ENCODE measurements at regions not wholly inside any gene's neighbourhood (a gene's known extent, or its start where the extent isn't known, plus 50 kb on each side); places are given as distances from the start of the nearest gene placed in this dataset.

DNA sequence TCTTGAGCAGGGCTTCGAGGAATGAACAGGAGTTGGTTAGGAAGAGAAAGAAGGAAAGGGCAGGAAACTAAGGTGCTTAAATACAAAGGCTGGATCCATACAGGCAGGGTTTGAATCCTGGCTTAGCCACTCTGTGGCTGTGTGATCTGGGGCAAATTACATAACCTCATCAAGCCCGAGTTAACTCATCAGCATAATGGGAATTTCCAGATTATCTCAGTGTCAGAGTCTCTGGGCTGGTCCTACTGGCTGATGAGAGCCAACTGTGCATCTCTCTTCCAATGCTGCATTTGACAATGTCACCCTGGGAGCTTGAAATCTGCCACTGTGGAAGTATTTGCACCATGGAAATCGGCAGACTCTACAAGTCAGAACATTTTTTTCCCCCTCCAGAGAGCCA, 83.8 kb upstream of the SLC6A6 start:
- no peak for DNase-seq

GRCh38 chr3:14319654-14320182, 82.7 kb upstream of the SLC6A6 start:
- DNase-seq, result peak; percentile 67

- no peak for DNase-seq
Measured at GRCh38 chr3:14320219-14320618, 82.2 kb upstream of the SLC6A6 start.

DNA sequence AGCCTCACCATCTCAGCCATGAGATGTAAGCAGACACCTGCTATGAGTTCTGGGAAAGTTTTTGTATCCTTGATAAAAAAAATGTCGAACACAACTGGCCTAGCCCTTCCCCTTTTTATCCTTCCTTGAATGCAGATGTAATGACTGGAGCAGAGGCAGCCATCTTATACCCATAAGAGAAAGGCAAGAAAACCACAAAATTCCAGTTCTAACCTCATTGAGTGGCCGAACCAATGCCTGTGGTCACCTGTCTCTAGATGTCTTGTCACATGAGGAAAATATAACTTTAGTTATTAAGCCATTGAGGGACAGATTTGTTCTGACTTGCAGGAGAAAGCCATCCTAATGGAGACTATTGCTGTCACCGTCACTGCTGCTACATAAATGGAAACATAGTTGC, 80.4 kb upstream of the SLC6A6 start:
- no peak for DNase-seq

DNA sequence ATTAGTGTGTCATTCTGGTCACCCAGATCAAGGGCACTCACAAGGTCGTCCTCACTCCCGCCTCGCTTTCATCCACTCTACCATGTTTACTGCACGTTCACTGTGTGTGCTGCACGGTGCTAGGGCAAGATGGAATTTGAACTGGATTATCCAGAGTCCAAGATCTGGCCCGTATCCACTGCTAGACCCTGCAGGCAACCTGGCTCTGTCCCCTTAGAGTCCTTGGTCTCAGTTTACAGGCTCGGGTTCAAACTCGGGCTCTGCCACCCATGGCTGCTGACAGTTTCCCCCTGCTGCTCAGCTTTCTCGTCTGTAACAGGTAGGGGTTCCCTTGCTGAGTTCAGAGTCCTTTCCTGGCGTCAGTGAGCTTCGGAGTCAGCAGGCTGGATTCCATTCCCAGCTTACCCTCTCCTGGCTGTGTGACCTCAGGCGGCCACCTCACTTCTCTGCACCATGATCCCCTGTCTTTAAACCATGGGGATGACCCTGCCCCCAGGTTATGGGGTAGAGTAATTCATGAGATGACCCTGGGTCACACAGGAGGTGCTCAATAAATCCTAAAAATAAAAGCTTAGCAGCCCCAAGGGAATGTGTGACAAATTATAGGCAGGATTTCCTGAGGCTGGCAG, 79.6 kb upstream of the SLC6A6 start:
- no peak for DNase-seq

DNA sequence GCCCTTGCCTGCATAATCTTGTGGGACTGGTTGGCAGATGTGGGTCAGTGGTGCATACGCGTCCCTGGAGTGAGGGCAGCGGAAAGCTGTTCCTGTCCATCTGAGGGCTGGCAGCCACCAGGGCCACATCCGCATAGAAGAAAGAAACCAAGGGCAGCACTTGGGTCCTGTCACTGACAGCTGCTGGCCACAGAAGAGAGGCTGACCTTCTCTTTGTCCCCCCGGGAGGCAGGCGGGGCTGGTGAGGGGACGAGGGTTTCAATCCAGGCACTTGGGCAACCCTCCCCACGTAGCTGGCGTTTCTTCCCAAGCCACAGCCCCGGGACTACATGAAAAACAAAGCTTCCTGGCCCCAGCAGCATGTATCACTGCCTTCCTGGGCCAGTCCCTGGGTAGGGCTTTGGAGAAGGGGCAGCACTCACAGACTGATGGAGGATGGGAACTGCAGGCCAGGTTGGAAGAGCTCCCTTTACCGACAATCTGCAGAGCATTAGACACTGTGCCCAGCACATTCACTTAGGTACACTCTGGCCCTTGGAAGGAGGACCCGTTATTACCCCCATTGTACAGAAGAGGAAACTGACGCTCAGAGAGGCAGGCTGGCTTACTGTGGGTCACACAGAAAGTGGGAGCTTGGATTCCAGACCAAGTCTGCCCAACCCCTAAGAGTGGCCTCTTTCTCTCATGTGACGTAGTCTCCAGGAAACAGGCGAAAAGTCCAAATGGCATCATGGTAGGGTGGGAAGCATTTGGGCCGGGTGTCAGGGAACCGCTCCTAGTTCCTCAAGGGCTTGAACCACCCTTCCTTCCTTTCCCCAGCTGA, 78.8 kb upstream of the SLC6A6 start:
- no peak for DNase-seq

GRCh38 chr3:14324224-14324944, 78.0 kb upstream of the SLC6A6 start:
- DNase-seq, result no peak

GRCh38 chr3:14328422-14328821, 74.0 kb upstream of the SLC6A6 start:
- DNase-seq, result no peak

- DNase-seq, result no peak
Measured at GRCh38 chr3:14329116-14329830, 73.1 kb upstream of the SLC6A6 start.

- no peak for DNase-seq
Measured at GRCh38 chr3:14329842-14330241, 72.6 kb upstream of the SLC6A6 start.

DNA sequence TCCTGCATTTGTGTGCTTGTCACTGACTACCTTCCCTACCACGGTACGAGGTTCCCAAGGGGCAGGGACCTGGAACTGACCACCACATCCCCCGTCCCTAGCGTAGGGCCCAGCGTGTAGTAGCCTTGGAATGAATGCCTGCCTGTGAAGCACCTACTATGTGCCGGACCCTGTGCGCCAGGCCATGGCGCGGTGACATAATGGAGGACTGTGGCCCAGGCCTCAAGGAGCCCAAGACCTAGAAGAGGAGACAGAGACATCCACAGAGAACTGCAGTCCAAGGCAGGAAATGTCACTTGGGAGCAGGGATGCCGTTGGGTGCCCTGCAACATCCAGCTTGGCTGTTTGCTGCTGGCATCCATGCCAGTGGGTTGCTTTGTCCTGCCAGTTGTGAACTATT, 71.9 kb upstream of the SLC6A6 start:
- DNase-seq, result no peak

- no peak for DNase-seq
Measured at GRCh38 chr3:14331251-14331650, 71.2 kb upstream of the SLC6A6 start.

GRCh38 chr3:14332392-14332791, 70.0 kb upstream of the SLC6A6 start:
- no peak for DNase-seq

DNA sequence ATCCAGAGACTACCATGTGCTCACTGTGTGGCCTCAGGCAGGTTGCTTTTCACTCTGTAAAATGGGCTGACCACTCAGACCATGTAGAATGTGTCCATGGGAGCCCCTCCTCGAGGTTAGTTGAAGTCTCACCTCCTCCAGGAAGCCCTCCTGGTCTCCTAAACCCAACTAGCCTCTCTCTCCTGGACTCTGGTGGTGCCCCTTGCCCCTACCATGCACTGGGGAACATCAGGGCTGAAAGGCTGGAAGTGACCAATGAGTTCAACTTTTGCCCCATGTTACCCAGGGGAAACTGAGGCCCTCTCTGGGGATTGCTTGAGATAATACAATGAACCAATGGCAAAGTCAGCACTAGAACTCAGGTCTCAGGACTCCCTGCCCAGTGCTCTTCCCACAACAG, 69.2 kb upstream of the SLC6A6 start:
- no peak for DNase-seq

- no peak for DNase-seq
Measured at GRCh38 chr3:14333621-14334020, 68.8 kb upstream of the SLC6A6 start.

DNA sequence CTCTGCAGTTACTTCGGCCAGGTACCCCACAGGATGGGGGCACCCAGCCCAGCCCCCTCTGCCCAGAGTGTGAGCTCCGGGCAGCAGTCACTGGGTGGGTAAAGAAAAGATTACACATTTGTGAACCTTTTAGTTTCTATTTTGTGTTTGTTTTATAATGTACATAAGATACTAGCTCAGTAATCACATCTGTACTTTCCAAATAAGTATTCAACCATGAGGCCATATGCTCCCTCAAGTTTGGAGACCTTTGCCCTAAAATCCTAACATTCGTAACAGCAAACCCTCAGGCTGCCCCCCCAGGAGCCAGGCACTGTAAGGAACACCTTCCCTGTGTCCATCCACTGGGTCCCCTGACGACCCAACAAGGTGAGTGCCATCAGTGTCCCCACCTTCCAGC, 68.3 kb upstream of the SLC6A6 start:
- DNase-seq, result no peak

DNA sequence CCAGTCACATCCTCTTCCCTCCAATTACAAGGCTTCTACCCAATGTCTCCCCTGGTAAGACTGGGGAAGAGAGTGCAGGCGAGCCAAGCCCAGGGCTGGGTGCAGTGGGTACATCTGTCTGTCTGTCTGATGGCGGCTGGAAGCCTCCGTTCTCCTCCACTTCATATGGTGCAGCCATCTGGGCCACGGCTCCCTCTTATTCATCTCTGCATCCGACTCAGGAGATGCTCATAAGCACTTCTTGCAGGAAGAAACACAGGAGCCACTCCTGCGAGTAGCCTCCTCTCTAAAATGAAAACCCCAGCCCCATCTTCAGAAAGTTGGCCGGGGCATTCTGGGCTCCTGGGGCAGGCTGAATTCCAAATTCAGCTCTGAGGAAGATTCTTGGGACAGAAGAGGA, 67.5 kb upstream of the SLC6A6 start:
- no peak for DNase-seq

- DNase-seq, result no peak
Measured at GRCh38 chr3:14335774-14336748, 66.3 kb upstream of the SLC6A6 start.

- no peak for DNase-seq
Measured at GRCh38 chr3:14336749-14337598, 65.4 kb upstream of the SLC6A6 start.

GRCh38 chr3:14337828-14338227, 64.6 kb upstream of the SLC6A6 start:
- DNase-seq, result no peak

DNA sequence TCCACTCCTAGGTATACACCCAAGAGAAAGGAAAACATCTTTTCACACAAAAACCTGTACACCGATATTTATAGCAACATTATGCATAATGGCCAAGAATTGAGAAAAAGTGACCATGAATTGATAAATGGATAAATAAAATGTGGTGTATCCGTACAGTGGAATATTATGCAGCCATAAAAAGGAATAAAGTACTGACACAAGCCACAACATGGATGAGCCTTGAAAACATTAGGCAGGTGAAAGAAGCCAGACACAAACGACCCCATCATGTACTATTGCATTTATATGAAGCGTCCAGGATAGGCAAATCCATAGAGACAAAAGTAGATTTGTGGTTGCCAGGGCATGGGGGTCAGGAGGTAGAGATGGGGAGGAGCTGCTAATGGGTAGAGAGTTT, 64.2 kb upstream of the SLC6A6 start:
- DNase-seq, result no peak
